ENCODE measurements at regions not wholly inside any gene's neighbourhood (a gene's known extent, or its start where the extent isn't known, plus 50 kb on each side); places are given as distances from the start of the nearest gene placed in this dataset.

DNA sequence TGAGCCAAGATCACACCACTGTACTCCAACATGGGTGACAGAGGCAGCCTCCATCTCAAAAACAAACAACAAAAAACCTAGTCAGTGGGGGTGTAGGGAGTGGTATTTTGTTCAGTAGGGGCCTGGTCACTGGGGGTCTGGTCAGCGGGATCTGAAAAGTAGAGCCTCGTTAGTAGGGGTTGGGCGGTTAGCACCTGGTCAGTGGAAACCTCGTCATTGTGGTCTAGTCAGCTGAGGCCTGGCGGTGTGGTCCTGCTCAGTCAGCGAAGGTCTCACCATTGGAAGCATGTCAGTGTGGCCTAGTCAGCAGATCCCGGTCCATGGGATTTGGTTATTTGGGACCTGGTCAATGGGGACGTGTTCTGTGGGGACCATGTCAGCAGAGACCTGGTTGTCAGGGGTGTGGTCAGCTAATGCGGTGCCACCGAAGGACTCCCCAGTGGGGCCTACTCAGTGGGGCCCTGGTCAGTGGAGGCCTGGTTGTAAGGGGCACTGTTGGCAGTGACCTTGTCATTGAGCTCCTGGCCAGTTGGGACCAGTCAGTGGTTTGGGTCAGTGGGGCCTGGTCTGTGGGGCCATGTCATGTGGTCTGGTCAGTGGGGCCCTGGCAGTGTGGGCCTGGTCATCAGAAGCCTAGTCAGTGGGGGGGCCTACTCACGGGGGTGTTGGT, 63.0 kb upstream of the TPM4 start:
- TF ChIP-seq POLR2A (IDR thresholded peaks at IDR 0.05; ENCODE audit: low read depth, low read length): no peak
- TF ChIP-seq POLR2AphosphoS5 (IDR thresholded peaks at IDR 0.05; ENCODE audit: low read depth, low read length): no peak
- no peak for TF ChIP-seq TAF1 (IDR thresholded peaks at IDR 0.05; ENCODE audit: low read depth, low read length)
- TF ChIP-seq SPI1 (IDR thresholded peaks at IDR 0.05; ENCODE audit: low read depth, low read length): no peak
